ENCODE measurements at regions not wholly inside any gene's neighbourhood (a gene's known extent, or its start where the extent isn't known, plus 50 kb on each side); places are given as distances from the start of the nearest gene placed in this dataset.

GRCh38 chr5:153096381-153096780 lies 394.1 kb upstream of the GRIA1 start:
- H3K4me2 ChIP-seq (ENCODE audit: low read depth, low read length, poor library complexity, severe bottlenecking): no peak overlapping the region
- no peaks in the 10 kb centered on the region for H3K79me2 ChIP-seq (ENCODE audit: insufficient read depth, low read length)
- H3K27me3 ChIP-seq (ENCODE audit: low read length): no peaks in the 10 kb centered on the region
- H3K27ac ChIP-seq (ENCODE audit: low read depth, low read length): no peak overlapping the region
- TF ChIP-seq EZH2phosphoT487 (conservative IDR thresholded peaks at IDR 0.05; ENCODE audit: low read length): no peak
- TF ChIP-seq, protein P1, sequence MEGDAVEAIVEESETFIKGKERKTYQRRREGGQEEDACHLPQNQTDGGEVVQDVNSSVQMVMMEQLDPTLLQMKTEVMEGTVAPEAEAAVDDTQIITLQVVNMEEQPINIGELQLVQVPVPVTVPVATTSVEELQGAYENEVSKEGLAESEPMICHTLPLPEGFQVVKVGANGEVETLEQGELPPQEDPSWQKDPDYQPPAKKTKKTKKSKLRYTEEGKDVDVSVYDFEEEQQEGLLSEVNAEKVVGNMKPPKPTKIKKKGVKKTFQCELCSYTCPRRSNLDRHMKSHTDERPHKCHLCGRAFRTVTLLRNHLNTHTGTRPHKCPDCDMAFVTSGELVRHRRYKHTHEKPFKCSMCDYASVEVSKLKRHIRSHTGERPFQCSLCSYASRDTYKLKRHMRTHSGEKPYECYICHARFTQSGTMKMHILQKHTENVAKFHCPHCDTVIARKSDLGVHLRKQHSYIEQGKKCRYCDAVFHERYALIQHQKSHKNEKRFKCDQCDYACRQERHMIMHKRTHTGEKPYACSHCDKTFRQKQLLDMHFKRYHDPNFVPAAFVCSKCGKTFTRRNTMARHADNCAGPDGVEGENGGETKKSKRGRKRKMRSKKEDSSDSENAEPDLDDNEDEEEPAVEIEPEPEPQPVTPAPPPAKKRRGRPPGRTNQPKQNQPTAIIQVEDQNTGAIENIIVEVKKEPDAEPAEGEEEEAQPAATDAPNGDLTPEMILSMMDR (IDR thresholded peaks at IDR 0.05; ENCODE audit: insufficient read depth, low read length, poor library complexity, severe bottlenecking): no peak
- H3K9ac ChIP-seq (ENCODE audit: low read length): no peak overlapping the region
- no peak overlapping the region for H3K4me3 ChIP-seq (ENCODE audit: insufficient read depth, low read length, poor library complexity, severe bottlenecking)
- H3F3A ChIP-seq (ENCODE audit: insufficient read depth): no peaks in the 10 kb centered on the region
- H2AFZ ChIP-seq (ENCODE audit: low read depth, low read length, severe bottlenecking): no peak overlapping the region
- H3K36me3 ChIP-seq (ENCODE audit: low read length): no peaks in the 10 kb centered on the region
- H3K9me2 ChIP-seq (replicated peaks; ENCODE audit: insufficient read depth, low read length): no peaks in the 10 kb centered on the region
- no peaks in the 10 kb centered on the region for H3K9me3 ChIP-seq (ENCODE audit: insufficient read depth, low read length)
- no peaks in the 10 kb centered on the region for H4K20me1 ChIP-seq (ENCODE audit: low read depth, low read length)

GRCh38 chr5:153099328-153099727 lies 391.1 kb upstream of the GRIA1 start:
- H3K9me2 ChIP-seq (replicated peaks; ENCODE audit: insufficient read depth, low read length): no peaks in the 10 kb centered on the region
- H3K27ac ChIP-seq (ENCODE audit: low read depth, low read length): no peak overlapping the region
- H3K9me3 ChIP-seq (ENCODE audit: insufficient read depth, low read length): no peaks in the 10 kb centered on the region
- no peak overlapping the region for H3K9ac ChIP-seq (ENCODE audit: low read length)
- no peaks in the 10 kb centered on the region for H3F3A ChIP-seq (ENCODE audit: insufficient read depth)
- H2AFZ ChIP-seq (ENCODE audit: low read depth, low read length, severe bottlenecking): no peak overlapping the region
- H3K4me3 ChIP-seq (ENCODE audit: insufficient read depth, low read length, poor library complexity, severe bottlenecking): no peak overlapping the region
- H3K36me3 ChIP-seq (ENCODE audit: low read length): no peaks in the 10 kb centered on the region
- TF ChIP-seq EZH2phosphoT487 (conservative IDR thresholded peaks at IDR 0.05; ENCODE audit: low read length): no peak
- TF ChIP-seq, protein P1 (IDR thresholded peaks at IDR 0.05; ENCODE audit: insufficient read depth, low read length, poor library complexity, severe bottlenecking): no peak
- no peaks in the 10 kb centered on the region for H4K20me1 ChIP-seq (ENCODE audit: low read depth, low read length)
- no peaks in the 10 kb centered on the region for H3K27me3 ChIP-seq (ENCODE audit: low read length)
- H3K79me2 ChIP-seq (ENCODE audit: insufficient read depth, low read length): no peaks in the 10 kb centered on the region
- H3K4me2 ChIP-seq (ENCODE audit: low read depth, low read length, poor library complexity, severe bottlenecking): no peak overlapping the region

GRCh38 chr5:153101235-153102180 lies 389.0 kb upstream of the GRIA1 start:
- no peaks in the 10 kb centered on the region for H3K9me2 ChIP-seq (replicated peaks; ENCODE audit: insufficient read depth, low read length)
- H3F3A ChIP-seq (ENCODE audit: insufficient read depth): no peaks in the 10 kb centered on the region
- H3K27me3 ChIP-seq (ENCODE audit: low read length): no peaks in the 10 kb centered on the region
- H3K9ac ChIP-seq (ENCODE audit: low read length): no peak overlapping the region
- TF ChIP-seq, protein P1 (IDR thresholded peaks at IDR 0.05; ENCODE audit: insufficient read depth, low read length, poor library complexity, severe bottlenecking): no peak
- H2AFZ ChIP-seq (ENCODE audit: low read depth, low read length, severe bottlenecking): no peak overlapping the region
- no peak overlapping the region for H3K27ac ChIP-seq (ENCODE audit: low read depth, low read length)
- no peaks in the 10 kb centered on the region for H4K20me1 ChIP-seq (ENCODE audit: low read depth, low read length)
- H3K4me2 ChIP-seq (ENCODE audit: low read depth, low read length, poor library complexity, severe bottlenecking): no peak overlapping the region
- H3K36me3 ChIP-seq (ENCODE audit: low read length): no peaks in the 10 kb centered on the region
- no peak overlapping the region for H3K4me3 ChIP-seq (ENCODE audit: insufficient read depth, low read length, poor library complexity, severe bottlenecking)
- no peaks in the 10 kb centered on the region for H3K79me2 ChIP-seq (ENCODE audit: insufficient read depth, low read length)
- H3K9me3 ChIP-seq (ENCODE audit: insufficient read depth, low read length): no peaks in the 10 kb centered on the region

All from SU-DHL-6 (cell line).